Activated CD4-positive, CD25-positive, alpha-beta regulatory T cell treated with anti-CD3 and anti-CD28 coated beads, Interleukin-2, amount 50 U/mL, for 72 hours (primary cell): ENCODE measurements at regions not wholly inside any gene's neighbourhood (a gene's known extent, or its start where the extent isn't known, plus 50 kb on each side); places are given as distances from the start of the nearest gene placed in this dataset.
"Not testable (repeated sequence)": the region's sequence is repeated elsewhere in the genome, so short reads cannot be mapped to it uniquely, and the experiment has no call there.

Experiments used
- DNase-seq: peaks from one replicate; pipeline ENCODE4 v3.0.0; 2021

DNA sequence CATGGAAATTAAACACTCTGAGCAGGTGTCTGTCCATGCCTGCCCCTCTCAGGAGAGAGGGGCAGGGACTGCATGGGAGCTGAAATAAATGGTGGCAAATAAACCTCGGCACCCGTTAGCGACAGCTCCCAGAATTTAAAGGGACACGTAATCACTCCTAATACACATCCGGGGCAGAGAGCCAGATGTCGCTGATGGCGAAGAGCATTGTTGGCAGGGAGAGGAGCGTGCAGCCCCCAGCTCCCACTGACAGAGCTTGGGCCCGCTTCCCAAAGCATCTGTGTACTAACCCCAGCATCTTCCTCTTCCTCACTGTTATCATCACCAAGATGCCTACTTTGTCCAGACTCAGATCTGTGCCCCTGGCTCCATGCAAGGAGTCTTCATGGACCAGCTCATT, 85.8 kb downstream of the IRX5 start:
- DNase-seq = no peak

DNA sequence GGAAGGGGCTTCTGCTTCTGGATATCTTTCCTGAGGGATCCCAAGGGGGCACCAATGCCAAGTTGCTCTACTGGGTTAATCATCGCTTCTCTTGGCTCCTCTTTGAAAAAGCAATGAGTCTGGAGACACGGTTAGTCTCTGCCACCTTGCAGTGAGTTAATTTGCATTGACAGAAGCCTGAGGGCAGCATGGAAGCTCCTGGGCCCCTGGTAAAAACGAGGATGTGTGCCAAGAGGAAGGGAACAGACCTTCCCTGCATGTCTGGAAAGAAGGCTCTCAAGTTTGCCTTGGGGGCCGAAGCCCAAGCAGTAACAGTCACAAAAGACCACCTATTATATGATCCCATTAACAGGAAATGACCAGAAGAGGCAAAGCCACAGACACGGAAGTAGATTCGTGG, 86.7 kb downstream of the IRX5 start:
- no peak for DNase-seq

DNA sequence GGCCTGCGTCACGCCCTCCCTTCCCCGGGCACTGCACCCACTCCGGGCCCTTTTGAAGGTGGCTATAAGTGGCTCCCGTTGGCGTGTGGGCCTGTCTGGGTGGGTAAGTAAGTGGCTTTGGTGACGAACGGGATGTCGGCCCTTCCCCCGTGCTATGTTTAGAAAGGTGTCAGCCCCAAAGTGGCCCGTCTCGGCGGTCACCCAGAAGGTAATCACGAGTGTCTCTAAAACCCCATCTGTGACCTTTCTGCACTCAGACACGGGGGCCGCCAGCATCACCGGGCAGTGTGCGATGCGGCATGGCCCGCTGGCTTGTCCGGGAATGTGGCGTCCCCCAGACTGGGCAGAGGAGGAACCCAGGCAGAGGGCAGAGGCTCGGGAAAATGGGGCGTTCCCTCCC, 88.2 kb downstream of the IRX5 start:
- DNase-seq = no peak

DNA sequence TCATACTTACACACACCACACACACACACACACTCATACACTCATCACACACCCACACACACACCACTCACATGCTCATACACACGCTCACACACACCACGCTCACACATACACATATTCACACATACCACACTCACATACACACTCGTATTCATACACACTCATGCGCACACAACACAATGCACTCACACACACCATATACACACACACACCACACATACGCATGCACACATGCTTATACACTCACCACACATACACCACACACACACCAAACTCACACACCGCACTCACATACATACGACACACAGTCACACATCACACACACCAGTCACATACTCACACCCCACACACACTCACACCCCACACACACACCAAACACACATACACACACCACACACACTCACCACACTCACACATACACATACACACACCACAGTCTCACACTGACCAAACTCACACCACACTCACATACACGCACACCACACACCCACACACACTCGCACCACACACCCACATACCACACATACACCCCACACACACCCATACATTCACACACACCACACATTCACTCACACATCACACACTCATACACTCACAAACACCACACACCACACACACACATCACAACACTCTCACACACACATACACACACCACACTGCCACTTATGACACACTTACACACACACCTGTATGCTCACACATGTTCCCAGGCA, 88.9 kb downstream of the IRX5 start:
- no peak for DNase-seq

DNA sequence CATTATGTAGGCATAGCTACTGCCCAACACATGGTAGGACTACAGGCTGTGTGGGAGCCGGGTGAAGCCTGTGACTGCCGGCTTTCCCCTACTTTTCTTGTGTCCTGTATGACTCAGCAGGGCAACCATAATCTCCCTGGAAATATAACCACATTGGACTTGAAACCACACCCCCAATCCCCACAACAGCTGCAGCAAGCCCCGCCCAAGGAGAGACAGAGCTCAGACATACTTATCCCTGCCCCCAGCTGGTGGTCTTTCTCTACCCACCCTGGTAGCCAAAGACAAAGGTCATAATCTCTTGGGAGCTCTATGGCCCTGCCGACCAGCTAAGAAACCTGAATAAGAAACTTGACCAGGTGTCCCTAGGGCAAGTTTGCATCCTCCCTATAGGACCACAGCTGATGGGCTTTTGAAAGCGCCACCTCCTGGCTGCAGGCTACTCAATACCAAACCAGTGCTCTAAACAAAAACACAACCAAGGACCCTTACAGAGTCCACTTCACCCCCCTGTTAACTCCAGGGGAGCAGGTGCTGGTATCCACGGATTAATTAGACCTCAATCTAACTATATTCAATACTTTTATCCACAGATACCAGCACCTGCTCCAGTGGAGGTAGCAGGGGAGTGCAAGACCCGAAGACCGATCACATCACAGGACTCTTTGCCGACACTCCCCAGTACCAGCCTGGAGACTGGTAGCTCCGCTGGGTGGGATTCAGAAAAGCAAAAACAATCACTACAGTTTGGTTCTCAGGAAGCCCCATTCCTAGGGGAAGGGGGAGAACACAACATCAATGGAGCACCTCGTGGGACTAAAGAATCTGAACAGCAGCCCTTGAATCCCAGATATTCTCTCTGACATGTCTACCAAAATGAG, 91.2 kb downstream of the IRX5 start:
- no peak for DNase-seq

DNA sequence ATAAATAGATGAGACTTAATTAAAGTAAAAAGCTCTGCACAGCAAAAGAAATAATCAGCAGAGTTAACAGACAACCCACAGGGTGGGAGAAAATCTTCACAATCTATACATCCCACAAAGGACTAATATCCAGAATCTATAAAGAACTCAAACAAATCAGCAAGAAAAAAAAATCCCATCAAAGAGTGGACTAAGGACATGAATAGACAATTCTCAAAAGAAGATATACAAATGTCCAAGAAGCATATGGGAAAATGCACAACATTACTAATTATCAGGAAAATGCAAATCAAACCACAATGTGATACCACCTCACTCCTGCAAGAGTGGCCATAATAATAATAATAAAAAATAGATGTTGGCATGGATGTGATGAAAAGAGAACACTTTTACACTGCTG, 96.6 kb downstream of the IRX5 start:
- DNase-seq = not testable (repeated sequence)

DNA sequence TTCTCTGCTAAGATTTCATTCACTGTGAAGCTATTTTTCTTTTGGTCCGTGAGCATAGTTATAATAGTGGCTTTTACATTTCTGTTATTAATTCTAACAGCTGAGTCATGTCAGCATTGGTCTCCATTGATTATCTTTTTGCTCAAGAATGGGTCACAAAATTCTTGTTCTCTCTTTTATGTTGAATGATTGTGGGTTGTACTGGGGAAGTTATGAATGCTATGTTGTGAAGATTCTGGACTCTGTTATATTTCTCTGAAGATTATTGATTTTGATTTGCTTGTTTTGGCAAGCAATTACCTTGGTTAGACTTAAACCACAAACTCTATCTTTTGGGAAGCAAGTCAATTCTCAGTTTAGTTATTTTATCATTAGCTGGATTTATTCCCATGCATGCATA, 98.8 kb downstream of the IRX5 start:
- no peak for DNase-seq

DNA sequence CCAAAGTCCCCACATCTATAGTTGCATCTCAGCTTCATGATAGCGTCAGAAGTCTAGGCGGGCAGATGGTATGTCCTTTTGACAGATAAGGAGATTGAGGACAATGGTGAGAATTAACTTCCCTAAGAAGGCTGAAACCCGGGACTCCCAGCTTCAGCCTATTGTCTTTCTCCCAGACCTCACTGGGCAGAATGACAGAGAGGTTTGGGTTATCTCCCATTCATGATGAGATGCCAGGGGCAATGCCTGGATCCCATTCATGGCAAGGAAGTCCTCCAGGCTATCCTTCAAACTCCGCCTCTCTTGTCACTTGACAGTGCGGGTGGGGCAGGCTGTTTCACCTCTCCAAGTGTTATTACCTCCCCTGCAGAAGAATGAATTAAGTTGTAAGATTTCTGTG, 100.3 kb downstream of the IRX5 start:
- DNase-seq = no peak

DNA sequence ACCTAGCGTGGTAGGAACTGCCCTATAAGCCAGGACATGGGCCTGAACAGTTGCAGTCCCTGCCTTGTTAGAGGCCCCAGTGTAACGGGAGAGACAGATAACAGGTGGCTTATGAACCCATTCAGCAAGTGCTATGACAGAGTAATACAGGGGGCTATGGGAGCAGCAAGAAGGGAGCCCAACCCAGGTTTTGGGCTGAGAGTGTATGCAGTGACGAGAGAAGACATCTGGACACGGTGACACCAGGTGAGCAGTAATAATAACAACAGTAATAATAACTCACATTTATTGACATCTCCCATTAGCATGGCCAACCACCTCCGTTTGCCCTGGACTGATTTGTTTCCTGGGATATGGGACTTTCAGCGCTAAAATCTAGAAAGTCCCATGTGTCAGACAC, 100.8 kb downstream of the IRX5 start:
- DNase-seq = no peak

DNA sequence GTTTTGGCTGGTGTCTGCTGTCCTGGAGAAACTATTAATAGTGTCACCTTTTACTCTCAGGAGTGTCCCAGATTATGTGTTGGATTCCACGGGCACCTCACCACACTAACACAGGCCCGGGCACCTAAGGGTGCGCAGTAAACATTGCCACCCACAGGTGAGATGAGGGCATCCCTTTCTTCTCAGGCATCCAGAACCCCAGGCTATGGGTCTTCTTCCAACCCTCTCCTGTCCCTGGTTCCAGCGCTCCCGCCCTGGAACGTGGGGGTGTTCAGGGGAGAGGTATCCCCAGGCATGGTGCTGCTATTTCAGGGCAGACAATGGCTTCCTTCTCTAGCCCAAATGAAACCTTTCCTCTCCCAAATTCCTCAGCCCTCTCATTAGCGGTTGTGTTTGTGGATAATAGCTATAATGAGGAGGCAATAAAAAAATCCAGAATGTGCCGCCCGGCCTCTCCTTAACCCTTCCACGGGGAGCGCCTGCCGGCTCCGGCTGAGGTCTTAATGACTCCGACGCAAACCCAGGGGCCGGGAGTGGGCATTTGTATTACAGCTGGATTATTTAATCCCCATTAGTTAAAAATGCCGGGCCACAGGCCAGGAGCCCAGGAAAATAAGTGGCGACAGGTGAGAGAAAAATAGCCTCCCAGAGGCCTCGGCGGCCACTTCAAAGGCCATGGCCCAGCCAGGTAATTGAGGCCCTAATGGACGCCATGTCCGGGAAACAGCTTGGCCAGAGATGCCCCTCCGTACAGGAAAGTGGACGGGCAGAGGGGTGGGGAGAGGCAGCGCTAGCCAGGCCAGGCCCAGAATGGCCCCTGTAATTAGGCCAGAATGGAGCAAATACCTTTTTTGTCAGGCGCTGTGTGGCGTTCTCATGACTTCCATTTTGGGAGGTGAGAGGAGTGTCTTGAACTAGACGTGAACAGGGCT, 102.8 kb downstream of the IRX5 start:
- no peak for DNase-seq

DNA sequence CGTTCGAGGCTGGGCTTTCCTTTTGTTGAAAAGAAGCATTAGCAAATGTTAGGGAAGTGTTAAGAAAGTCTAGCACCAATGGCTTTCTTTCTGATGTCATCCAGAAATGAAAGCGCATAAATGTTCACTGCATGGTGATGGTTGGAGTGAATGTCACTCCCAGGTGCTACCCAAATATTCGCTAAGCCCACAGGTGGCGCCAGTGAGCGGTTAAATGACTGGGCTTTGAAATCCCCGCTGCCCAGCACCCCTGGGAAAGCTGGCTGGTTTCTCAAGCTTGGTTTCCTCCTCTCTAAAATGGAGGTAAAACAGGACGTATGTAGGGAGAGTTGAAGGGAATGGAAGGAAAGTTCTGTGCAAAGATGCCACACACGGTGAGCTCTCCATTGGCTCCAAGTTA, 104.4 kb downstream of the IRX5 start:
- no peak for DNase-seq

DNA sequence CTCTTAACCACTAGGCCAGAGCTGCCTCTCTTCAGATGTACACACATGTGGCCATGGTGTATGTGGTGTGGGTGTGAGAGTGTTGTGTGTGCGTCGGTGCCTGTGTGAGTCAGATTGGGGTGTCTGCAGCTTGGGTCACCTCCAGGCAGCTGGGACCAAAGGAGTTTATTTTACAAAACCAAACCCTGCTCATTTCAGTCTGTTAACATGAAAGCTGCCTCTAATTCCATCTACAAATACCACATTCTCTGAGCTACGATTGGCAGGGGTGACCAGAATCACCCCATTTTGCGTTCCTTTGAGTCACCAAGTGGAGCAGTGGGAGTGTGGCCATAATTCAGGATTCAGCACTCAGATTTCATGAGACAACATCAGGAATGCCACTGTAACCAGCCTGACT, 105.3 kb downstream of the IRX5 start:
- DNase-seq = no peak

DNA sequence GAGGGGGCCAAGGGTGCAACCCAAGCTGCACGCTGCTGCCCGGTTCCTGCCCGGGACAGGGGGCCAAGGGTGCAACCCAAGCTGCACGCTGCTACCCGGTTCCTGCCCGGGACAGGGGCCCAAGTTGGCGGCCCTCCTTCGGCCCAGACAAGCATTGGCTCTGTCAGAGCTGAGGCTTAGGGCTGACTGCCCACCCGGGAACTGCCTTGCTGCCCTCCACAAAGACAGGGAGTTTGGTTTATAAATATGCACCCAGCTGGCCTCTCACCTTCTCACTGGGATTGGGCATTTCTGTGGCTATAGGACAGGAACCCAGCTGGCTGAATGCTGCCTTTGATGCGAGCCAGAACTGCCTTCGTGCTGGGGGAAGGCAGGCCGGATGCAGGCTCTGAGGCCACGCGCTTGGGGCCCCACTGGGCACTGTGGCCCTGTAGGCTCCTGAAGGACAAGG, 105.7 kb downstream of the IRX5 start:
- no peak for DNase-seq

DNA sequence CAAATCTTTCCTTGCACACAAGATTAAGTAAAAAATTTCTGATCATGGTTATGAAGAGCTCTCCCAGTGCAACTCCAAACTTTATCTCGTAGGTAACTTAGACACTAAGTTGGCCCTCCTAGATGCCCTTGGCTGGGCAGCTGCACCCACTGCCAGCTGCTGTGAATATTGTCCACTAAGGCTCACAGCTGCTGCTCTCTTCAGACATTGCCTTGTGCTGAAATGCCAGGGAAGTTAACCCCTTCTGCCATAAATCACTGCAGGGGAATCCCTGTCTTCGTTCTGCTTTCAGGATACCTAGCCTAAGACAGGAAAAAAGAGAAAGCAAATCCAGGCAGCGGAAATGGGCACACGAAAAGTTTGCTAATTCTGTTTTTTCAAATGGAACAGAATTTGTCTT, 106.4 kb downstream of the IRX5 start:
- no peak for DNase-seq

DNA sequence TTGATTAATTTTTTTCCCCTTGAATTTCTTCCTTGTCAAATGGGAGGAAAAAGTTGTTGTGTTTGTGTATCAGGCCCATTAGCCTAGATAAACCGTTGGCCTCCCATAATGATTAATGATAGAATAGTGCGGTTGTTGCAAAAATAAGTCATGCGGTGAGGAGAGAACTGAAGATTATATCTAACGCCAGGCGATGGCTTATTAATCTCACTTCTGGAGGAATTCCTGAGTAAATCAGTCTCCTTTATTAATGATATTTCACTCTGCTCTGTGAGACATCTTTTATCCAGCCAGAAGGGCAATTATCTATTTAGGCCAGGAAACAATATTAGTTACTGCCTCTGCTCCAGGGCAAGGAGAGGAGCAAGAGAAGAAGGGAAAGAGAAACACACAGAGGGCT, 107.3 kb downstream of the IRX5 start:
- no peak for DNase-seq

DNA sequence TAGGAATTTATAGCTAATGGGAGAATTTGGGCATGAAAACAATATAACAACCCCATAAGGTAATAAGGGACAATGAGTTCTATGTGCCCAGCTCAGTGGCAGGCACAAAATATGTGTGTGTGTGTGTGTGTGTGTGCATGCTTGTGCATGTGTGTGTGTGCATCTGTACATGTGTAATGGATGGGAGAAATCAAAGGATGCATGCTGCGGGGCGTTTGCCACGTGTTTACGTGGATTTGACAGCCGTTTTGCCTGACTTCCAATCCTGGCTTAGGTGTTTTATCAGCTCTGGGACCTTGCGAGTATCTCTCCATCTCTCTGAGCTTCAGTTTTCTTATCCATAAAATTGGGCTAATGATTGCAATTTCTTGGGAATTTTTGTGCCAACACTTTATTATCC, 108.4 kb downstream of the IRX5 start:
- no peak for DNase-seq

DNA sequence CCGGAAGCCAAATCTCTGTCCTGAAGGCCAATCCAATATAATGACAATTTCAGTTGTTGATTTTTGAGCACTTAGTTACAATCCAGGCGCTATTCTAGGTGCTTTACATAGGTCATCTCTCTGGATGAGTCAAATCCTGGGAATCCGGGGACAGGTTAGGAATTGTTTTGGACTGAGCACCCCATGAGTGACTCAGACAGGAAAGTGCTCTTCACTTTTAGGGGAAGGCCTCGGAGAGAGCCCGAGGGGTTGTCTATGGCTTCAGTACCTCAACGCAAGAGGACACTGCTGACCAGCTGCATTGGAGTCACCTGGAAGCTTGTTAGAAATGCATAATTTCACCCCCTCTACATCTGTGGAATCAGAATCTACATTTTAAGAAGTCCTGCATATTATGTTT, 108.8 kb downstream of the IRX5 start:
- no peak for DNase-seq

DNA sequence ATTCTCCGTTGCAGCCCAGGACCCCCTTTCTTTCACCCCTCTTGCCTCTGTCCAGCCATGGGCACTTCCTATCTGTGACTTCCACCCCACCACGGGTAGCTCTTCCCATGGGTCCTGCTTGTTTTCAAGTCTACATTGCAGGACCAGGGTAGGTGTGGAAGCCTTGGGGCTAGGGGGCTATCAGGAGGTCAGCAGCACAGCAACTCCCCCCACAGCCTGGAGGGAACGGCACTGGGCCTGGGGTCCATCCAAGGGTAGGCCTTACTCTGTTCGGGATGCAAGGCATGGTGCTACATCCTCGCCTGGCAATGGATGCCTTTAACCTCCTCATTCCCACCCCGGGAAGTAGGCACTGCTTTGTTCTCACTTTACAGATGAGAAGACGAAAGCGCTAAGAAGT, 109.3 kb downstream of the IRX5 start:
- no peak for DNase-seq

DNA sequence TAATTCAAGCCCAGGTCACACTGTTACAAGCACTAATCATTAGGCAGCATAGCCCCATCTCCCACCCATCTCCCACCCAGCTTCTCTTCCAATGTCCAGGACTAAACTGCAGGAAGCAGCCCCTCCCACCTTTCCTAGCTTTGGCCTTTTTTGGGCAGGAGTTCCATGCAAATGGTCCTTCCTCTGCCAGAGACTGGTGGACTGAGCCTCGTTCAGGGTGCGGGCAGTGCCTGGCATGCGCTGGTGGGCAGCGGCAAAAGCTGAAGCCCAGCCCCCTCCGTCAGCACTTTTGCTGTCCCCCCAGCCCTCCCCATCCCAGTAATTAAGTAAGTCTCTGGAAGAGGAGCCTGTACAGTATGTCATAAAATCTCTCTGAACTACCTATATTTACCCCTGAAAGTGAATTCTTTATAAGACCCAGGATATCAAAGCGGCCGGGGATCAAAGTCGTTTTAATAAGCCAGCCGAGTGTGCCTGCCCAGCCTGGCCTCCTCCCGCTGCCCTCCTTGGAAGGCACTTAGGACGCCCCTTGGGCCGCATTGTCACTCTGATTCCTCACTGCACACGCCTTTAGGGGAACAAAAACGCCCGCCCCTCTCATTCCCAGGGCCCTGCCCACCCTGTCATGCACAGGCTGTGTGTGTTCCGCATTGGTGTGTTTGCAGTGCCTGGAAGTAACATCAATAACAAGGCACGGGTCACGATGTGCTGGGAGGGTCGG, 109.9 kb downstream of the IRX5 start:
- DNase-seq = no peak

DNA sequence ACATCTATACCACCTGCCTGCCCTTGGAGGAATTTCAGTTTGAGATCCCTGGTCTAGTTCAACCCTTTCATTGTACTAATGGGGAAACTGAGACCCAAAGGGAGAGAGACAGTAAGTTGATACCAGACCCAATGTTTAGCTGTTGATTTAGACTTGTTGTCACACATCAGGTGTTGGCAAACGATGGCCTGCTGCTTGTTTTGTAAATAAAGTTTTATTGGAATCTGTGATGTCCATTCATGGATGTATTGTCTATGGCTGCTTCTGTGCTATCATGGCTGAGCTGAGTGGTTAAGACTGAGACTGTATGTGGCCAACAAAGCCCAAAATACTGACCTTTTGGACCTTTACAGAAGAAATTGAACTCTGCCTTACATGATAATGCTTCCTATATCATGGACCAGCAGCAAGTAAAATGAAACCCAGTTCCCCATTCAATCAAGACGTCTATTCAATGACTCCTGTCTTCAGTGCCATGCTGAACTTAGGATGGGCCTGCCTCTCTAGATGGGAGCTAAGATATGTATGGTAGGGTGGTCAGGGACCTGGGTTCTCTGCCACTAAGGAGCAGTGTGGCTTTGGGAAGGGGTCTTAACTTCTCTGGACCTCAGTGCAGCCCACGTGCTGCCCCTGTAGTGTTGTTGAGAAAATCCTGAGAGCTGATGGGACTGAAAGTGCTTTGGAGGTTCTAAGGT, 111.0 kb downstream of the IRX5 start:
- no peak for DNase-seq

DNA sequence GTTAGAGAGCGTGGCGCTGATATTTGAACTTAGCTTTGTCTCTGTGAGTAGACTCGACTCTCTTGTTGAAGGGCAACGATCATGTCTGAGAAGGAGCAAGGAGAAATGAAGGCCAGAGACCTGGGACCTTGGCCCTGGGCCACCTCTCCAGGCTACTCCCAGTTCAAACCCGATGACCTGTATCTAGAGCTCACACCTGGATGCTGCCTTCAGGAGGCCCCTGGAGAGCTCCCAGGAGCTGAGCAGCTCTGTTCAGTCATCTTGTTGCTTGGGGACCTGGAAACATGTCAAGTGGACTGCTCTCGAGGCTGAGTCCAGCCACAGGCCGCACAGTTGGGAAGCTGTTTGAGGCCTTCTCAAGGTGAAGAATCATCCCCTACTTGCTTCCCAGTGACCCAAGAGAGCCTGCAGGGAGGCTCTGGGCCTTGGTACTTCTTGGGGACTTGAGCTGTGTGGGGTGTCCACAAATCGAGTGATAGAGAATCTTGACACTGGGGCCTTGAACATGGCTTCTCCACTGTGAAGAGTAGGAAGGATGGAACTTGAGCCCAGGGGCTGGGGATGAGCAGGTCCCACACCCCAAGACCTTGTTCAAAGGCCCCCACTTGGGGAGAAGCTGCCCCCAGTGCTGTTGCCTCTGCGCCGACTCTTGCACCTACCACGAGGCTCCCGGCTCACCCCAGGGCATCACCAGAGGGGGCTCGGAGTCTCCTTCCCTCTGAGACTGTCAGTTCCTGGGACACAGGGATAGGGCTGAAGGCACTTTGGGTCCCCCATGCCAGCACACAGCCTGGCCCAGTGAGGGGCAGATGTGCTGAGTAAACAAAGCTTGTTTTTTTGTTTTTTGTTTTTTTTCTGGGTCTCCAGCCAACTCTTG, 112.1 kb downstream of the IRX5 start:
- DNase-seq = no peak
